ENCODE measurements at regions not wholly inside any gene's neighbourhood (a gene's known extent, or its start where the extent isn't known, plus 50 kb on each side); places are given as distances from the start of the nearest gene placed in this dataset.

- TF ChIP-seq POLR2A (IDR thresholded peaks at IDR 0.05; ENCODE audit: low read depth, low read length) (no peak), POLR2AphosphoS5 (IDR thresholded peaks at IDR 0.05; ENCODE audit: insufficient read depth, low read depth, low read length) (no peak), GATA2 (IDR thresholded peaks at IDR 0.05; ENCODE audit: insufficient read depth, insufficient read length, low read depth, low read length) (no peak), CTCF (IDR thresholded peaks at IDR 0.05; ENCODE audit: extremely low read depth in 1 of 2, insufficient read depth in 1 of 2, low read depth in 1 of 2, low read length in 2 of 2) (no peak), MAX (IDR thresholded peaks at IDR 0.05; ENCODE audit: insufficient read depth, insufficient read length) (no peak), MYC (IDR thresholded peaks at IDR 0.05; ENCODE audit: low read depth, low read length) (no peak), EZH2 (IDR thresholded peaks at IDR 0.05; ENCODE audit: borderline replicate concordance, low read depth, low read length, severe bottlenecking) (no peak)
Observed at GRCh38 chr2:67845621-67846369, 217.0 kb downstream of the C1D start.
